ENCODE measurements at regions not wholly inside any gene's neighbourhood (a gene's known extent, or its start where the extent isn't known, plus 50 kb on each side); places are given as distances from the start of the nearest gene placed in this dataset.

DNA sequence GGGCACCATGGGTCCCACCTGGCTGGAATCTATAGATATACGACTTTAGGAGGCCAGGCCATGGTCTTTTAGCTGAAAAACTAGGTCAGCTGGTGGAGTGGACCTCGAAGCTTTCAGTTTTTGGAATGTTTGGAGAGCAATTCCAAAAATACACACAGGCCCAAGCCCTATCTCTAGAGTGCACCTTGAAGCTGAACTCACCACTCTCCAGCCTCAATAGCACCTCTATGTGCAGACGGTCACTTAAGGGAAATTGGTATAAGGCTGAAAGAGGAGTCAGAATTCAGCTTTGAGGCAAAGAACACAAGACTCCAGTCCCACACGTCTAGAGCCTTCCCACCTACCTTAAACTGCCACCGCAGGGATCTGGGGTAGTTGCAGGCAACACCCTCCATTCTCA lies 56.4 kb upstream of the KATNAL1 start:
- TF ChIP-seq, protein P1, sequence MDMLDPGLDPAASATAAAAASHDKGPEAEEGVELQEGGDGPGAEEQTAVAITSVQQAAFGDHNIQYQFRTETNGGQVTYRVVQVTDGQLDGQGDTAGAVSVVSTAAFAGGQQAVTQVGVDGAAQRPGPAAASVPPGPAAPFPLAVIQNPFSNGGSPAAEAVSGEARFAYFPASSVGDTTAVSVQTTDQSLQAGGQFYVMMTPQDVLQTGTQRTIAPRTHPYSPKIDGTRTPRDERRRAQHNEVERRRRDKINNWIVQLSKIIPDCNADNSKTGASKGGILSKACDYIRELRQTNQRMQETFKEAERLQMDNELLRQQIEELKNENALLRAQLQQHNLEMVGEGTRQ (IDR thresholded peaks at IDR 0.05; ENCODE audit: low read length): no peak
- TF ChIP-seq, protein P2, sequence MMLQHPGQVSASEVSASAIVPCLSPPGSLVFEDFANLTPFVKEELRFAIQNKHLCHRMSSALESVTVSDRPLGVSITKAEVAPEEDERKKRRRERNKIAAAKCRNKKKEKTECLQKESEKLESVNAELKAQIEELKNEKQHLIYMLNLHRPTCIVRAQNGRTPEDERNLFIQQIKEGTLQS (IDR thresholded peaks at IDR 0.05; ENCODE audit: insufficient read depth, low read depth, low read length): no peak
- TF ChIP-seq EP300 (IDR thresholded peaks at IDR 0.05; ENCODE audit: borderline replicate concordance in 1 of 2, low read depth in 2 of 2, low read length in 2 of 2) (no peak), SP2 (IDR thresholded peaks at IDR 0.05; ENCODE audit: low read length) (no peak), PHF8 (conservative IDR thresholded peaks at IDR 0.05; ENCODE audit: low read depth, low read length) (no peak), YY1 (IDR thresholded peaks at IDR 0.05; ENCODE audit: low read depth, low read length) (no peak), POLR2A (IDR thresholded peaks at IDR 0.05; ENCODE audit: control extremely low read depth in 1 of 2, low read depth in 2 of 2, low read length in 2 of 2) (no peak), GTF2F1 (IDR thresholded peaks at IDR 0.05; ENCODE audit: borderline replicate concordance, low read depth, low read length) (no peak), SIX5 (IDR thresholded peaks at IDR 0.05; ENCODE audit: low read depth, low read length) (no peak)
- TF ChIP-seq, protein P3, sequence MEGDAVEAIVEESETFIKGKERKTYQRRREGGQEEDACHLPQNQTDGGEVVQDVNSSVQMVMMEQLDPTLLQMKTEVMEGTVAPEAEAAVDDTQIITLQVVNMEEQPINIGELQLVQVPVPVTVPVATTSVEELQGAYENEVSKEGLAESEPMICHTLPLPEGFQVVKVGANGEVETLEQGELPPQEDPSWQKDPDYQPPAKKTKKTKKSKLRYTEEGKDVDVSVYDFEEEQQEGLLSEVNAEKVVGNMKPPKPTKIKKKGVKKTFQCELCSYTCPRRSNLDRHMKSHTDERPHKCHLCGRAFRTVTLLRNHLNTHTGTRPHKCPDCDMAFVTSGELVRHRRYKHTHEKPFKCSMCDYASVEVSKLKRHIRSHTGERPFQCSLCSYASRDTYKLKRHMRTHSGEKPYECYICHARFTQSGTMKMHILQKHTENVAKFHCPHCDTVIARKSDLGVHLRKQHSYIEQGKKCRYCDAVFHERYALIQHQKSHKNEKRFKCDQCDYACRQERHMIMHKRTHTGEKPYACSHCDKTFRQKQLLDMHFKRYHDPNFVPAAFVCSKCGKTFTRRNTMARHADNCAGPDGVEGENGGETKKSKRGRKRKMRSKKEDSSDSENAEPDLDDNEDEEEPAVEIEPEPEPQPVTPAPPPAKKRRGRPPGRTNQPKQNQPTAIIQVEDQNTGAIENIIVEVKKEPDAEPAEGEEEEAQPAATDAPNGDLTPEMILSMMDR (IDR thresholded peaks at IDR 0.05; ENCODE audit: control extremely low read depth in 1 of 3, insufficient read depth in 1 of 3, low read depth in 1 of 3, low read length in 3 of 3): no peak
- TF ChIP-seq, protein P4, sequence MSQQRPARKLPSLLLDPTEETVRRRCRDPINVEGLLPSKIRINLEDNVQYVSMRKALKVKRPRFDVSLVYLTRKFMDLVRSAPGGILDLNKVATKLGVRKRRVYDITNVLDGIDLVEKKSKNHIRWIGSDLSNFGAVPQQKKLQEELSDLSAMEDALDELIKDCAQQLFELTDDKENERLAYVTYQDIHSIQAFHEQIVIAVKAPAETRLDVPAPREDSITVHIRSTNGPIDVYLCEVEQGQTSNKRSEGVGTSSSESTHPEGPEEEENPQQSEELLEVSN (IDR thresholded peaks at IDR 0.05): no peak

Data from H1 (cell line).